IPS DF 19.7 (cell line): ENCODE measurements at regions not wholly inside any gene's neighbourhood (a gene's known extent, or its start where the extent isn't known, plus 50 kb on each side); places are given as distances from the start of the nearest gene placed in this dataset.
"Not testable (repeated sequence)": the region's sequence is repeated elsewhere in the genome, so short reads cannot be mapped to it uniquely, and the experiment has no call there.

ENCODE experiments used
- DNase-seq: peaks from one replicate; pipeline ENCODE4 v3.0.0-alpha.2; 2013; ENCODE audit warnings: low read depth, low spot score

DNA sequence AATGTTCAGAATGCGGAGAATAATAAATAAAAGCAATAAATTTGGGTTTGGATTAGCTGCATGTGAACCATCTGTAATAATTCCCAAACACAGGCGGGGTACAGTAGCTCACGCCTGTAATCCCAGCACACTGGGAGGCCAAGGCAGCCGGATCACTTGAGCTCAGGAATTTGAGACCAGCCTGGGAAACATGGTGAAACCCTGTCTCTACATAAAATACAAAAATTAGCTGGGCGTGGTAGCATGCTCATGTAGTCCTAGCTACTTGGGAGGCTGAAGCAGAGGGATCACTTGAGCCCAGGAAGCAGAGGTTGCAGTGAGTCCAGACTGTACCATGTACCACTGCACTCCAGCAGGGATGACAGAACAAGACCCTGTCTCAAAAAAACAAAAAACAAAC, 53.9 kb upstream of the KCTD7 start:
- not testable (repeated sequence) for DNase-seq

DNA sequence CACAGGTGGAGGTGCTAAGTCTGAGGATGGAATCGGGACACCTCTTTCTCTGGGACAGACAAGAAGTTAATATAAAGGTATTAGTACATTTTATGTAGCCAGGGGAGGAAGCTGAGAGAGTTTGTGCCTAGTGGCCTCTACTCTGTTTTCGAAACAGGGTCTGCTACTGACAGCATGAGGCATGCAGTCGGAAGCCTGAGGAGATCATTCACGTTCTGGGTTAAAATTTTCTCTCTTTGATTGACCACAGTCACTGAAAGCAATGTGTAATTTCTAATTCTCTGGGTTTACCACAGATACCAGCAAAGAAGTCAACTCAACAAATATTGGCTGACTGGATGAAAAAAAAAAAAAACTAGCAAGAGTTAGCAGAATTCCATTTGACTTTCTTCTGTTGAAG, 53.3 kb upstream of the KCTD7 start:
- no peak for DNase-seq

DNA sequence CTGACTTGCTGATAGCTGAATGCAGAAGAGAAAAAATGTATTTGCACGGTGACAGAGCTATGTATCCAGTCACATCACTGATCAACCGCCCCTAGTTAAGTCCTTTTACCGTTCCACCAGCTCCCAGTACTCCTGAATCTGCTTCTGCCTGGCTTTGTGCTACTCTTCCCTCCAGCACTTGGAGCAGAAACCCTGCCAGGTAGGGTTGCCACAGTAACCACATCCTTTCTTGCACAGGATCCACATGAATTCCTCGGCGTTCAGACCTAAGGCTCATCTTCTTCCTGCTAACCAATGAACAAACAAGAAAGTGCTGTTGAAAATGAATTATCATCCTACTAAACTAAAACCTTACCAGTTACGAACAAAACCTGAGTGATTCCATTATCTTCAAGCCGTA, 52.0 kb upstream of the KCTD7 start:
- no peak for DNase-seq
